H1 (cell line): ENCODE measurements at regions not wholly inside any gene's neighbourhood (a gene's known extent, or its start where the extent isn't known, plus 50 kb on each side); places are given as distances from the start of the nearest gene placed in this dataset.

ENCODE experiments used
- CTCF ChIA-PET: fragments of 300-600 bp; sonication (Branson Sonifier 250); formaldehyde crosslinking; loops from one replicate; lab custom pipeline; 2021; ENCODE audit not compliant: partially characterized antibody; lab: Charles Lee
- POLR2A ChIA-PET: fragments of 300-600 bp; sonication (Branson Sonifier 250); formaldehyde crosslinking; loops from one replicate; lab custom pipeline; 2021; ENCODE audit warnings: inconsistent platforms; ENCODE audit not compliant: partially characterized antibody; lab: Charles Lee
- DNase-seq, 2 experiments: peaks; one replicate each; pipeline versions ENCODE4 v3.0.0 to v3.0.0-alpha.2; 2010 to 2022; ENCODE audit warnings: low spot score in 2 of 2, low read depth in 1 of 2, mixed read lengths in 1 of 2
- FAIRE-seq: peaks from 2 replicates; lab custom pipeline; 2011; peaks lifted over from hg19 to GRCh38; lab: Jason Lieb, UNC
- H2AFZ ChIP-seq: 2 replicates; pipeline ENCODE4 v1.8.1; 2012; ENCODE audit warnings: low read length, inconsistent platforms
- H2AK5ac ChIP-seq: 2 replicates; pipeline ENCODE4 v1.6.1; 2013; ENCODE audit warnings: low read depth, low read length
- H2BK120ac ChIP-seq: replicated peaks from 2 replicates; pipeline ENCODE3; 2013; ENCODE audit warnings: low read depth, low read length, inconsistent platforms
- H2BK12ac ChIP-seq: 2 replicates; pipeline ENCODE4 v1.6.1; 2013; ENCODE audit warnings: low read depth, low read length
- H2BK15ac ChIP-seq: 2 replicates; pipeline ENCODE4 v1.6.1; 2013; ENCODE audit warnings: low read length
- H2BK20ac ChIP-seq: 2 replicates; pipeline ENCODE4 v1.6.1; 2013; ENCODE audit warnings: low read length
- H2BK5ac ChIP-seq: 2 replicates; pipeline ENCODE4 v1.6.1; 2013; ENCODE audit warnings: low read depth, low read length
- H3K14ac ChIP-seq: 2 replicates; pipeline ENCODE4 v1.6.1; 2013; ENCODE audit warnings: inconsistent platforms; ENCODE audit not compliant: insufficient read length
- H3K18ac ChIP-seq: 2 replicates; pipeline ENCODE4 v1.6.1; 2013; ENCODE audit warnings: low read length; ENCODE audit errors: extremely low read depth
- H3K23ac ChIP-seq: 2 replicates; pipeline ENCODE4 v1.6.1; 2013; ENCODE audit warnings: inconsistent platforms; ENCODE audit not compliant: insufficient read length
- H3K23me2 ChIP-seq: 2 replicates; pipeline ENCODE4 v1.6.1; 2013; ENCODE audit warnings: low read depth, low read length
- H3K27ac ChIP-seq: 2 replicates; pipeline ENCODE4 v1.6.1; 2011; ENCODE audit warnings: low read depth, low read length, inconsistent platforms
- H3K27me3 ChIP-seq, 4 experiments: replicated peaks in 1 of 4; 1 replicate in 1 of 4; 2 replicates in 3 of 4; pipeline versions ENCODE4 v1.6.1 to v1.8.1; 2011 to 2013; ENCODE audit warnings: low read length in 3 of 4, mild to moderate bottlenecking in 3 of 4, inconsistent platforms in 2 of 4, mixed read lengths in 2 of 4, moderate library complexity in 1 of 4; ENCODE audit not compliant: control insufficient read depth in 3 of 4, insufficient read depth in 3 of 4; ENCODE audit errors: extremely low read depth in 1 of 4
- H3K36me3 ChIP-seq, 4 experiments: 2 replicates each; pipeline versions ENCODE4 v1.6.1 to v1.8.1; 2011 to 2013; ENCODE audit warnings: mild to moderate bottlenecking in 4 of 4, low read length in 3 of 4, moderate library complexity in 2 of 4, control low read depth in 1 of 4, inconsistent platforms in 1 of 4; ENCODE audit not compliant: insufficient read depth in 4 of 4, control insufficient read depth in 2 of 4
- H3K4ac ChIP-seq: replicated peaks from 2 replicates; pipeline ENCODE3; 2013; ENCODE audit warnings: low read length, low read depth, mixed read lengths, inconsistent platforms; ENCODE audit not compliant: insufficient read length
- H3K4me1 ChIP-seq, 4 experiments: replicated peaks in 1 of 4; 1 replicate in 1 of 4; 2 replicates in 3 of 4; pipeline versions ENCODE4 v1.6.1 to v1.8.1; 2011 to 2013; ENCODE audit warnings: low read length in 3 of 4, inconsistent platforms in 2 of 4, mixed read lengths in 1 of 4; ENCODE audit not compliant: insufficient read depth in 4 of 4, control insufficient read depth in 3 of 4
- H3K4me2 ChIP-seq, 2 experiments: 2 replicates each; pipeline versions ENCODE4 v1.6.1 to v1.8.1; 2011 to 2013; ENCODE audit warnings: low read depth in 2 of 2, low read length in 2 of 2, control low read depth in 1 of 2, inconsistent platforms in 1 of 2, mild to moderate bottlenecking in 1 of 2; ENCODE audit not compliant: insufficient read depth in 1 of 2
- H3K4me3 ChIP-seq, 4 experiments: fragments of 200-600, 300-600 bp in 1 of 4; sonication (generic), shearing (Covaris generic), sonication (Bioruptor Twin) in 1 of 4; 2 replicates each; pipeline versions ENCODE4 v1.5.1 to v1.8.1; 2011 to 2016; ENCODE audit warnings: low read length in 4 of 4, low read depth in 3 of 4, control low read depth in 2 of 4, inconsistent platforms in 2 of 4, mild to moderate bottlenecking in 2 of 4, mixed read lengths in 1 of 4, moderate library complexity in 1 of 4; ENCODE audit not compliant: insufficient read depth in 2 of 4; ENCODE audit errors: extremely low read depth in 1 of 4
- H3K56ac ChIP-seq: replicated peaks from 2 replicates; pipeline ENCODE3; 2013; ENCODE audit warnings: low read depth, mild to moderate bottlenecking, mixed read lengths, low read length, inconsistent platforms; ENCODE audit not compliant: insufficient read length
- H3K79me1 ChIP-seq: 2 replicates; pipeline ENCODE4 v1.6.1; 2013; ENCODE audit warnings: low read depth, low read length, control low read depth
- H3K79me2 ChIP-seq, 2 experiments: 2 replicates each; pipeline versions ENCODE4 v1.6.1 to v1.8.1; 2012 to 2013; ENCODE audit warnings: low read length in 2 of 2, mild to moderate bottlenecking in 2 of 2, inconsistent platforms in 1 of 2; ENCODE audit not compliant: insufficient read depth in 2 of 2, control insufficient read depth in 1 of 2
- H3K9ac ChIP-seq, 4 experiments: replicated peaks in 1 of 4; 1 replicate in 1 of 4; 2 replicates in 3 of 4; pipeline versions ENCODE4 v1.6.1 to v1.8.1; 2011 to 2013; ENCODE audit warnings: low read depth in 3 of 4, low read length in 3 of 4, control low read depth in 2 of 4, mild to moderate bottlenecking in 2 of 4, moderate library complexity in 2 of 4, inconsistent platforms in 1 of 4; ENCODE audit errors: extremely low read depth in 1 of 4
- H3K9me3 ChIP-seq, 2 experiments: 2 replicates each; pipeline versions ENCODE4 v1.6.1 to v1.8.1; 2012 to 2013; ENCODE audit warnings: mild to moderate bottlenecking in 2 of 2, moderate library complexity in 2 of 2, control low read depth in 1 of 2, inconsistent platforms in 1 of 2, low read depth in 1 of 2, low read length in 1 of 2, mixed read lengths in 1 of 2; ENCODE audit not compliant: insufficient read depth in 2 of 2
- H4K20me1 ChIP-seq, 2 experiments: replicated peaks in 1 of 2; 2 replicates each; pipeline versions ENCODE3 to v1.8.1; 2011 to 2013; ENCODE audit warnings: inconsistent platforms in 2 of 2, low read length in 2 of 2, mild to moderate bottlenecking in 1 of 2; ENCODE audit not compliant: insufficient read depth in 2 of 2, control insufficient read depth in 1 of 2
- H4K5ac ChIP-seq: 2 replicates; pipeline ENCODE4 v1.6.1; 2013; ENCODE audit warnings: low read length, low read depth, mixed read lengths, inconsistent platforms; ENCODE audit not compliant: insufficient read length
- H4K8ac ChIP-seq: 2 replicates; pipeline ENCODE4 v1.8.0; 2013; ENCODE audit warnings: mild to moderate bottlenecking, moderate library complexity, low read length, inconsistent platforms; ENCODE audit not compliant: insufficient read depth; ENCODE audit errors: extremely low read depth
- H4K91ac ChIP-seq: replicated peaks from 2 replicates; pipeline ENCODE3; 2013; ENCODE audit warnings: low read length, mixed read lengths, inconsistent platforms; ENCODE audit not compliant: insufficient read length
- HDAC2 ChIP-seq, 2 experiments: fragments of 300-600 bp in 1 of 2; sonication (generic) in 1 of 2; IDR thresholded peaks; 2 replicates each; pipeline ENCODE4 v1.6.1; 2011 to 2012; ENCODE audit warnings: low read depth in 2 of 2, low read length in 2 of 2, mild to moderate bottlenecking in 2 of 2, moderate library complexity in 2 of 2, borderline replicate concordance in 1 of 2, inconsistent platforms in 1 of 2
- RNF2 ChIP-seq: fragments of 200-900, 300-1000 bp; sonication (generic); IDR thresholded peaks from 2 replicates; pipeline ENCODE4 v1.7.1; 2016; ENCODE audit warnings: borderline replicate concordance, low read depth, mild to moderate bottlenecking, antibody characterized with exemption, low read length; ENCODE audit not compliant: poor library complexity, severe bottlenecking; ENCODE audit errors: missing control alignments

DNA sequence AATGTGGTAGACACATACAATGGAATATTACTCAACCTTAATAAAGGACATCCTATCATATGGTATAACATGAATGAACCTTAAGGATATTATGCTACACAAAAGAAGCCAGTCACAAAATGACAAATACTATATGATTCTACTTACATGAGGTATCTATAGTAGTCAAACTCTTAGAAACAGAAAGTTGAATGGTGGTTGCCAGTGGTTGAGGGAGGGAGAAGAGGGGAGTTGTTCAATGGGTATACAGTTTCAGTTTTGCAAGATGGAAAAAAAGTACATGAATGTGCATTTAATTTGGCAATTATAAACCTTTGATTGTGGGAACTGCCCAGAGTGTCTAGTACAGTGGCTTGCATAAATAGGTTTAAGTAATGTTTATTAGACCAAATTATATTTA lies 473.3 kb upstream of the ZNF608 start:
- H3K23ac ChIP-seq: no peak overlapping the region
- no peaks in the 10 kb centered on the region for H3K23me2 ChIP-seq
- no peak overlapping the region for H4K5ac ChIP-seq
- no peak overlapping the region for H2BK15ac ChIP-seq
- no peaks in the 10 kb centered on the region for H3K4me1 ChIP-seq
- H3K27ac ChIP-seq: no peak overlapping the region
- H3K14ac ChIP-seq: no peak overlapping the region
- no peaks in the 10 kb centered on the region for H3K27me3 ChIP-seq
- H3K18ac ChIP-seq: no peak overlapping the region
- ChIA-PET CTCF (no interaction called here), POLR2A (no interaction called here)
- no peak for FAIRE-seq
- no peaks in the 10 kb centered on the region for H3K79me2 ChIP-seq
- DNase-seq: no peak
- no peaks in the 10 kb centered on the region for H4K20me1 ChIP-seq
- no peak overlapping the region for H4K8ac ChIP-seq
- no peak overlapping the region for H3K4ac ChIP-seq
- no peak overlapping the region for H3K9ac ChIP-seq
- no peak overlapping the region for H2BK5ac ChIP-seq
- no peaks in the 10 kb centered on the region for H3K36me3 ChIP-seq
- no peaks in the 10 kb centered on the region for H3K79me1 ChIP-seq
- no peak overlapping the region for H4K91ac ChIP-seq
- H2BK12ac ChIP-seq: no peak overlapping the region
- no peaks in the 10 kb centered on the region; a peak in 1 of 4 replicates for H3K9me3 ChIP-seq
- no peak overlapping the region for H3K4me3 ChIP-seq
- H3K4me2 ChIP-seq: no peak overlapping the region
- no peak overlapping the region for H3K56ac ChIP-seq
- H2BK120ac ChIP-seq: no peak overlapping the region
- H2AFZ ChIP-seq: no peak overlapping the region
- H2BK20ac ChIP-seq: no peak overlapping the region
- H2AK5ac ChIP-seq: no peak overlapping the region
- TF ChIP-seq RNF2: no peak
- no peak for TF ChIP-seq HDAC2 (IDR thresholded peaks at IDR 0.05; ENCODE audit: borderline replicate concordance in 1 of 2, low read depth in 2 of 2, low read length in 2 of 2)
